22Rv1 (cell line): ENCODE measurements at regions not wholly inside any gene's neighbourhood (a gene's known extent, or its start where the extent isn't known, plus 50 kb on each side); places are given as distances from the start of the nearest gene placed in this dataset.
"Not testable (repeated sequence)": the region's sequence is repeated elsewhere in the genome, so short reads cannot be mapped to it uniquely, and the experiment has no call there.

ENCODE experiments used
- ZFX ChIP-seq: fragments of 450-650 bp; IDR thresholded peaks from 2 replicates; pipeline ENCODE4 v1.6.1; 2017; ENCODE audit warnings: antibody characterized with exemption, borderline replicate concordance
- TF ChIP-seq, protein P1 (sequence below): fragments of 450-650 bp; IDR thresholded peaks from 2 replicates; pipeline ENCODE4 v1.5.1; 2017; ENCODE audit warnings: mild to moderate bottlenecking

DNA sequence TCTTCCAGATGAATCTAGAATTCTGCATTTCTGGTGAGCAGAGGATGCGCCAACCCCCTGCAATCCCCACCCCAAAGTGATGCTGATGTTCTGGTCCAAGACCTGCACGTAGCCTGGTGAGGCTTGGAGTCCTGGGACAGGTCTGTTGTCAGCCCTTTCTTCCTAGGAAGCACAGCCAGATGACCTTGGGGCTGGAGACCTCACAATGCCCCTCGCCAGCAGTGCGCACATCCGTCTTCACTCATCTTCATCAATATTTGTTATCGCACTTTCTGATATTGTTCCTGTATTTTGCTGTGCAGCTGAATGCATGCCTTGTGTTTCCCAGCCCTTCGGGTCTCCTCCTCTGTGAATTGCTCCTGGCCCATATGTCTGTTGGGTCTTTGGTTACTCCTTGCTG is 4222.8 kb upstream of the OR11H1 start:
- TF ChIP-seq, protein P1, sequence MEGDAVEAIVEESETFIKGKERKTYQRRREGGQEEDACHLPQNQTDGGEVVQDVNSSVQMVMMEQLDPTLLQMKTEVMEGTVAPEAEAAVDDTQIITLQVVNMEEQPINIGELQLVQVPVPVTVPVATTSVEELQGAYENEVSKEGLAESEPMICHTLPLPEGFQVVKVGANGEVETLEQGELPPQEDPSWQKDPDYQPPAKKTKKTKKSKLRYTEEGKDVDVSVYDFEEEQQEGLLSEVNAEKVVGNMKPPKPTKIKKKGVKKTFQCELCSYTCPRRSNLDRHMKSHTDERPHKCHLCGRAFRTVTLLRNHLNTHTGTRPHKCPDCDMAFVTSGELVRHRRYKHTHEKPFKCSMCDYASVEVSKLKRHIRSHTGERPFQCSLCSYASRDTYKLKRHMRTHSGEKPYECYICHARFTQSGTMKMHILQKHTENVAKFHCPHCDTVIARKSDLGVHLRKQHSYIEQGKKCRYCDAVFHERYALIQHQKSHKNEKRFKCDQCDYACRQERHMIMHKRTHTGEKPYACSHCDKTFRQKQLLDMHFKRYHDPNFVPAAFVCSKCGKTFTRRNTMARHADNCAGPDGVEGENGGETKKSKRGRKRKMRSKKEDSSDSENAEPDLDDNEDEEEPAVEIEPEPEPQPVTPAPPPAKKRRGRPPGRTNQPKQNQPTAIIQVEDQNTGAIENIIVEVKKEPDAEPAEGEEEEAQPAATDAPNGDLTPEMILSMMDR = not testable (repeated sequence)
- not testable (repeated sequence) for TF ChIP-seq ZFX
